ENCODE measurements at regions not wholly inside any gene's neighbourhood (a gene's known extent, or its start where the extent isn't known, plus 50 kb on each side); places are given as distances from the start of the nearest gene placed in this dataset.
"Not testable (repeated sequence)": the region's sequence is repeated elsewhere in the genome, so short reads cannot be mapped to it uniquely, and the experiment has no call there.

- DNase-seq: no peak
Observed at GRCh38 chr22:48624401-48624800, 1203.3 kb downstream of the BRD1 start.

GRCh38 chr22:48622891-48623545, 1204.7 kb downstream of the BRD1 start:
- Histone ChIP-seq H3K36me3 (no peaks in the 10 kb centered on the region), H3K4me1 (ENCODE audit: insufficient read depth) (peaks cover 7% of the 10 kb centered on the region), H3K4me3 (no peak overlapping the region), H3K9me3 (no peaks in the 10 kb centered on the region), H3K27ac (no peak overlapping the region), H3K27me3 (no peaks in the 10 kb centered on the region)
- no peak for TF ChIP-seq POLR2A (IDR thresholded peaks at IDR 0.05)
- no peak for TF ChIP-seq EP300 (IDR thresholded peaks at IDR 0.05)
- no peak for TF ChIP-seq CTCF (IDR thresholded peaks at IDR 0.05)
- WGBS, 3 donors: 93 to 94% (median 94%) methylated on average over 41 to 55 of the region's 55 CpGs
- intact Hi-C loops (cut with DNase I): no loop called here
- no peak for DNase-seq

More at GRCh38 chr22:48624401-48624800, 1203.3 kb downstream of the BRD1 start:
- no peak overlapping the region for H3K4me3 ChIP-seq
- intact Hi-C loops (cut with DNase I): no loop called here
- WGBS, 3 donors: 77 to 92% (median 79%) methylated on average over 13 of the region's 13 CpGs
- peaks cover 7% of the 10 kb centered on the region for H3K4me1 ChIP-seq (ENCODE audit: insufficient read depth)
- H3K27ac ChIP-seq: no peak overlapping the region
- TF ChIP-seq CTCF (IDR thresholded peaks at IDR 0.05) (no peak), EP300 (IDR thresholded peaks at IDR 0.05) (no peak), POLR2A (IDR thresholded peaks at IDR 0.05) (no peak)
- no peaks in the 10 kb centered on the region for H3K27me3 ChIP-seq
- H3K9me3 ChIP-seq: no peaks in the 10 kb centered on the region
- H3K36me3 ChIP-seq: no peaks in the 10 kb centered on the region

GRCh38 chr22:48621085-48621484, 1206.6 kb downstream of the BRD1 start:
- H3K27me3 ChIP-seq: no peaks in the 10 kb centered on the region
- no peaks in the 10 kb centered on the region for H3K36me3 ChIP-seq
- no peak for TF ChIP-seq EP300 (IDR thresholded peaks at IDR 0.05)
- no peak for TF ChIP-seq POLR2A (IDR thresholded peaks at IDR 0.05)
- no peak for TF ChIP-seq CTCF (IDR thresholded peaks at IDR 0.05)
- no peaks in the 10 kb centered on the region for H3K9me3 ChIP-seq
- intact Hi-C loops (cut with DNase I): no loop called here
- no peak for DNase-seq
- no peaks in the 10 kb centered on the region for H3K4me1 ChIP-seq (ENCODE audit: insufficient read depth)
- no peak overlapping the region for H3K27ac ChIP-seq
- H3K4me3 ChIP-seq: no peak overlapping the region

GRCh38 chr22:48620460-48620859, 1207.2 kb downstream of the BRD1 start:
- H3K9me3 ChIP-seq; H3K27me3 ChIP-seq; DNase-seq; intact Hi-C loops (cut with DNase I); H3K36me3 ChIP-seq; H3K4me1 ChIP-seq (ENCODE audit: insufficient read depth); H3K4me3 ChIP-seq; H3K27ac ChIP-seq: not testable (repeated sequence)
- 74 to 83% (median 80%) methylated on average over 2 of the region's 2 CpGs for WGBS, 3 donors

GRCh38 chr22:48619721-48620120, 1208.0 kb downstream of the BRD1 start:
- intact Hi-C loops (cut with DNase I): loop anchor here in 1 of 4 donors (10.0 kb wide), 1 partner anchor 65 kb away; no protein-coding TSS in a partner anchor
- Histone ChIP-seq H3K27me3 (no peaks in the 10 kb centered on the region), H3K27ac (no peak overlapping the region), H3K9me3 (no peaks in the 10 kb centered on the region), H3K4me3 (no peak overlapping the region), H3K36me3 (no peaks in the 10 kb centered on the region), H3K4me1 (ENCODE audit: insufficient read depth) (no peaks in the 10 kb centered on the region)
- DNase-seq: no peak
- TF ChIP-seq EP300 (IDR thresholded peaks at IDR 0.05) (no peak), CTCF (IDR thresholded peaks at IDR 0.05) (no peak), POLR2A (IDR thresholded peaks at IDR 0.05) (no peak)
- WGBS, 3 donors: 75 to 80% (median 77%) methylated on average over 20 of the region's 20 CpGs
